Heart right ventricle (tissue), 16 donors: ENCODE measurements at regions not wholly inside any gene's neighbourhood (a gene's known extent, or its start where the extent isn't known, plus 50 kb on each side); places are given as distances from the start of the nearest gene placed in this dataset.

Experiments used
- ATAC-seq, 8 donors: fragments of 200-7000 bp; cut with Tn5 transposase; one replicate each; pipeline ENCODE4 v1.9.1; 2020; ENCODE audit warnings: mild to moderate bottlenecking in 8 of 8, moderate library complexity in 8 of 8, moderate number of reproducible peaks in 1 of 8
- DNase-seq, 2 donors: peaks; one replicate each; pipeline ENCODE4 v3.0.0-alpha.2; 2020
- H3K27ac ChIP-seq, 10 donors: fragments of 200-600 bp; sonication (generic) in 2 of 10; one replicate each; pipeline versions ENCODE4 v1.5.0 to v1.8.0; 2020 to 2022; ENCODE audit warnings: mild to moderate bottlenecking in 3 of 10
- H3K27me3 ChIP-seq, 7 donors: fragments of 200-600 bp; one replicate each; pipeline ENCODE4 v1.8.0; 2021 to 2022; ENCODE audit warnings: mild to moderate bottlenecking in 2 of 7
- H3K36me3 ChIP-seq, 9 donors: fragments of 200-600 bp; sonication (generic) in 1 of 9; one replicate each; pipeline versions ENCODE4 v1.5.0 to v1.8.0; 2020 to 2022; ENCODE audit warnings: mild to moderate bottlenecking in 2 of 9
- H3K4me1 ChIP-seq, 9 donors: fragments of 200-600 bp; sonication (generic) in 1 of 9; one replicate each; pipeline versions ENCODE4 v1.5.0 to v1.8.0; 2020 to 2022; ENCODE audit warnings: mild to moderate bottlenecking in 4 of 9
- H3K4me3 ChIP-seq, 10 donors: fragments of 200-600 bp; sonication (generic) in 2 of 10; one replicate each; pipeline versions ENCODE4 v1.5.0 to v1.8.0; 2020 to 2022; ENCODE audit warnings: mild to moderate bottlenecking in 7 of 10, moderate library complexity in 2 of 10
- H3K9me3 ChIP-seq, 11 donors: fragments of 200-600 bp in 10 of 11; sonication (generic) in 2 of 11; one replicate each; pipeline versions ENCODE4 v1.5.0 to v1.8.0; 2013 to 2022; ENCODE audit warnings: mild to moderate bottlenecking in 2 of 11, control low read depth in 1 of 11, moderate library complexity in 1 of 11
- WGBS, 2 donors: extraction: QIAGEN DNeasy Blood & Tissue Kit; methylation state at CpG; one replicate each; pipeline ENCODE4 v1.1.7; 2013; ENCODE audit warnings: inconsistent platforms in 1 of 2; 5-methylcytosine and 5-hydroxymethylcytosine counted together
- intact Hi-C, 10 donors: fragments of 100-400 bp; cut with DNase I; formaldehyde crosslinking; loops; one replicate each; pipeline versions ENCODE4 v1.11.1 to v1.14.2; 2022
- TF ChIP-seq, protein P1 (sequence below), 9 donors: fragments of 200-600 bp; sonication (generic) in 2 of 9; IDR thresholded peaks; one replicate each; pipeline versions ENCODE4 v1.5.0 to v1.8.0; 2021 to 2022; ENCODE audit warnings: antibody characterized with exemption in 9 of 9, mild to moderate bottlenecking in 5 of 9, moderate library complexity in 1 of 9
- donor health status: Arrhythmogenic right ventricular cardiomyopathy.
- donor health status: ischemic (EF 13 %, LVEDD 7.1; RV severe dilation, severe dysfunction).
- donor health status: healthy with polysubstance abuse.
- donor health status: DM: no; HTN: yes; CAD: no.
- donor health status: DM: no; HTN: no; CAD: no.
- donor health status: ischemic (EF 25% LVEDD 6.9; RV normal size, moderate dysfunction).
- donor health status: ischemic (EF 25% LVEDD 5.7; RV mildly dilated, moderate dysfunction).
- donor health status: healthy.
- donor health status: DM: yes; HTN: yes; CAD: no.
- donor health status: Ischemic cardiomyopathy.
- donor health status: ischemic (EF 35%, LVEDD 5.7; RV mildly dilated, moderate dysfunction).
- donor health status: nonischemic (EF 11% LVEDD 7.7; RV severe dilation, severe dysfunction).
- donor health status: DM: yes; HTN: yes; CAD: no.
- donor health status: PGD.
- donor health status: ischemic (EF 29% LVEDD 5.4; RV normal size, mild dysfunction).
- donor health status: nonischemic (EF 23%, LVEDD 6.1; RV moderate dilation, normal function).

DNA sequence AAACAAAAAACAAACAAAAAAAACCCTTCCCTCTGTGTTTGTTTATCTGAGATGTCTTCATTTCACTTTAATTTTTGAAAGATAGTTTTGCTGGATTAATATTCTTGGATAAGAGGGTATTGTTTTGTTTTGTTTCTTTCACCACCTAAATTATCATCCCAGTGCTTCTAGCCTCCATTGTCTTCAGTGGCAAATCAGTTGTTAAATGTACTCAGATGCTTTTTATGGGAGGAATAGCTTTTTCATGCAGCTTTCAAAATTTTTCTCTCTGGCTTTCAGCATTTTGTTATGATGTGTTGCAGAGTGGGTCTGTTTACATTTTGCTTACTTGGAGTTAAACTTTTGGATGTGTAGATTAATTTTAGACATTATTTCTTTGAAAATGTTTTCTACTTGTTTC lies 203.5 kb upstream of the DCC start:
- H3K27me3 ChIP-seq, result no peaks in the 10 kb centered on the region
- TF ChIP-seq, protein P1, sequence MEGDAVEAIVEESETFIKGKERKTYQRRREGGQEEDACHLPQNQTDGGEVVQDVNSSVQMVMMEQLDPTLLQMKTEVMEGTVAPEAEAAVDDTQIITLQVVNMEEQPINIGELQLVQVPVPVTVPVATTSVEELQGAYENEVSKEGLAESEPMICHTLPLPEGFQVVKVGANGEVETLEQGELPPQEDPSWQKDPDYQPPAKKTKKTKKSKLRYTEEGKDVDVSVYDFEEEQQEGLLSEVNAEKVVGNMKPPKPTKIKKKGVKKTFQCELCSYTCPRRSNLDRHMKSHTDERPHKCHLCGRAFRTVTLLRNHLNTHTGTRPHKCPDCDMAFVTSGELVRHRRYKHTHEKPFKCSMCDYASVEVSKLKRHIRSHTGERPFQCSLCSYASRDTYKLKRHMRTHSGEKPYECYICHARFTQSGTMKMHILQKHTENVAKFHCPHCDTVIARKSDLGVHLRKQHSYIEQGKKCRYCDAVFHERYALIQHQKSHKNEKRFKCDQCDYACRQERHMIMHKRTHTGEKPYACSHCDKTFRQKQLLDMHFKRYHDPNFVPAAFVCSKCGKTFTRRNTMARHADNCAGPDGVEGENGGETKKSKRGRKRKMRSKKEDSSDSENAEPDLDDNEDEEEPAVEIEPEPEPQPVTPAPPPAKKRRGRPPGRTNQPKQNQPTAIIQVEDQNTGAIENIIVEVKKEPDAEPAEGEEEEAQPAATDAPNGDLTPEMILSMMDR (IDR thresholded peaks at IDR 0.05), result no peak
- intact Hi-C loops, result no loop called here
- ATAC-seq (no peak), DNase-seq (no peak)
- no peaks in the 10 kb centered on the region for H3K36me3 ChIP-seq
- H3K27ac ChIP-seq, result no peak overlapping the region
- H3K9me3 ChIP-seq, result peaks cover 0 to 41% (median 4%) of the 10 kb centered on the region in 11 donors
- H3K4me1 ChIP-seq, result no peaks in the 10 kb centered on the region
- no peak overlapping the region for H3K4me3 ChIP-seq

DNA sequence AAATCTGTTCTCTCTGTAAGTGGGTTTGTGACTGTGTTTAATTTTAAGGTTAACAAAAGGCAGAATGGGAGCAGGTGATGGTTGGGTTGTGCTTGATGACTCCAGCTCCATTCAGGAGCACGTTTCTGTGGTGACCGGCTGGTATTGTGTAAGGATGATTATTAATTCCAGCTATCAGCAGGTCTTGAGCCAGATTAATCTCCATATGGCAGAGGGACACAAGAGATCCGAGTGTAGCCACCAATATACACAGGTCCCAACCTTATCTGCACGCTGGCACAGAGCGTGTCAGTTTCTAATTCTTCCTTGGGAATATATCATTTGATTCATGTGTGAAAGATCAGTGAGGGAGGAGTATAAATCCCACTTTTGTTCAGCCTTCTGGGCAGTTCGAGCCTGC lies 199.0 kb upstream of the DCC start:
- intact Hi-C loops, result no loop called here
- no peak overlapping the region for H3K4me3 ChIP-seq
- ATAC-seq (no peak), DNase-seq (no peak)
- WGBS, 2 donors, result 65 to 71% methylated on average over 6 of the region's 6 CpGs
- H3K36me3 ChIP-seq, result no peaks in the 10 kb centered on the region
- H3K27me3 ChIP-seq, result no peaks in the 10 kb centered on the region
- TF ChIP-seq, protein P1 (IDR thresholded peaks at IDR 0.05), result no peak
- H3K27ac ChIP-seq, result no peak overlapping the region
- peaks cover 0 to 42% (median 4%) of the 10 kb centered on the region in 11 donors for H3K9me3 ChIP-seq
- no peaks in the 10 kb centered on the region for H3K4me1 ChIP-seq

DNA sequence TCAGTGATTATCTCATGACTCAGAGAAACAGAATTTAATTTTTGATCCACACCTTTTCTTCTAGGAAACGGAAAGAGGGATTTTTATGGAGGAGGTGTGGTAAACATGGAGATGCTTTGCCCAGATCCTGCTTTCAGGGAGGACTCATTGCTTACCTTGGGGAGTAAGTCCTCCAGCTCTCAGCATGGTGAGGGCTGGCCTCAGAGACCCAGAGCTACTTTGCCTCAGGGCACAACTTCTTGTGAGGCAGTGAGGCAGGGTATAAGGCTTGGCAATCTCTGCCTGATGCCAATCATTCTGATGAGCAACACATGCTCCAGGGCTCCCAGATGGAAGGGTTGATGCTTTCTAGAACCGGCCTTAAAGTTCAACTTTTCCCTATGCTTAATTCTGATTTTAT lies 189.9 kb upstream of the DCC start:
- TF ChIP-seq, protein P1 (IDR thresholded peaks at IDR 0.05), result no peak
- Histone ChIP-seq H3K4me3 (no peak overlapping the region), H3K4me1 (no peaks in the 10 kb centered on the region), H3K27ac (no peak overlapping the region), H3K9me3 (peaks cover 0 to 33% (median 0%) of the 10 kb centered on the region in 11 donors), H3K27me3 (no peaks in the 10 kb centered on the region), H3K36me3 (no peaks in the 10 kb centered on the region)
- 75 to 85% methylated on average over 2 of the region's 2 CpGs for WGBS, 2 donors
- no peak for DNase-seq
- intact Hi-C loops, result no loop called here
- no peak for ATAC-seq

DNA sequence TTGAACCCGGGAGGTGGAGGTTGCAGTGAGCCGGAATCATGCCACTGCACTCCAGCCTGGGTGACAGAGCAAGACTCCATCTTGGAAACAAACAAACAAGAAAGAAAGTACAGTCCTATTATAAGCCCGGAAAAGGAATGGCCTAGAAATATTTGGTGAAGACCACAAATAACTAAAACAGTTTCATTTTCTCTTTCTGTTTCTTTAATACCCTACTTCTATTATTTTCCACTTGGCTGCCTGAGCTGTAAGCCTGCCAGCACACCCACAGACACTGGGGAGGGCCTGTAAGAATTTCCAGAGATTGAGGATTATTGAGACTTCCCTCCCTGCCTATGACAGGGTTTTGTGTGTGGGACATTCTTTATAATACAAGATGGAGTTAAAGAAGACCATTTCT lies 188.0 kb upstream of the DCC start:
- ATAC-seq, result no peak
- DNase-seq, result no peak
- H3K4me3 ChIP-seq, result no peak overlapping the region
- no peaks in the 10 kb centered on the region for H3K36me3 ChIP-seq
- H3K27ac ChIP-seq, result no peak overlapping the region
- TF ChIP-seq, protein P1 (IDR thresholded peaks at IDR 0.05), result no peak
- H3K27me3 ChIP-seq, result no peaks in the 10 kb centered on the region
- intact Hi-C loops, result no loop called here
- WGBS, 2 donors, result 77 to 86% methylated on average over 3 of the region's 3 CpGs
- peaks cover 0 to 17% (median 0%) of the 10 kb centered on the region in 11 donors for H3K9me3 ChIP-seq
- no peaks in the 10 kb centered on the region for H3K4me1 ChIP-seq

DNA sequence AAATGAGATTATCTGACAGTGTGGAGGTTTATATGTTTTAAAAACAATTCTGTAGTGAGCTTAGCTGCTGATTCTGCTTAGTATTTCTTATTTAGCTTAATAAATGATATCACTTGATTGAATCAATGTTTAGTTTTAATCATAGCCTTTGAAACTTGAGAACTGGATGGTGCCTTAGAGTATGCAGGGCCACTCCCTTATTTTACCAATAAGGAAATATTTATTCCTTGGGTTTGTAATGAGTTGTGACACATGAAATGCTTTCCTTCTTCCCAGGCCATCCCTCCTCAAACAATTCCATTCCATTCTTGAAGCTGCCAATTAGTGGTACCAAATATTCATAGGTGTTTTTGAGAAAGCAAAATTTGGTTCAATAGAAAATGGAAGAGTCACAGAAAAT lies 183.8 kb upstream of the DCC start:
- Histone ChIP-seq H3K9me3 (peaks cover 0 to 16% (median 0%) of the 10 kb centered on the region in 11 donors), H3K27me3 (no peaks in the 10 kb centered on the region), H3K27ac (no peak overlapping the region), H3K4me3 (no peak overlapping the region), H3K36me3 (no peaks in the 10 kb centered on the region), H3K4me1 (no peaks in the 10 kb centered on the region)
- DNase-seq (no peak), ATAC-seq (no peak)
- TF ChIP-seq, protein P1 (IDR thresholded peaks at IDR 0.05), result no peak
- intact Hi-C loops, result no loop called here
